ENCODE measurements at regions not wholly inside any gene's neighbourhood (a gene's known extent, or its start where the extent isn't known, plus 50 kb on each side); places are given as distances from the start of the nearest gene placed in this dataset.

DNA sequence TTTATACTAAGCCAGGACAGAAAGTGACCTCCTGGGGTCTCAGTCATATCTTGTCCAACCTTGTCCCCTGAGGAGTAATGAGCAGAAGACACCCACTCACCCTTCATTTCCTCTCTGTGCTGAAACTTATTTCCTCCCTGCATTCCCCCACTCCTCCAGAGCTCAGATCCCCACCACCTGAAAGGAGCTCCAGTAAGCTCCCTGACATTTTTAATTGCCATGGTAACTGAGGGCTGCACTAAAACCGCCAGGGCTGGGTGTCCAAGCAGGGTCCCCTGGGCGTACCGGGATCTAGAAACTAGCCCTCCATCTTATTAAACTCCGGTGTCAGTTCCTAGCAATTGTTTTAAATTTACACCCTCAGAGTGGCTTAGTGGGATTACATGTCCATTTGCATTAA lies 393.3 kb upstream of the HNRNPA3 start:
- TF ChIP-seq GATA2 (IDR thresholded peaks at IDR 0.05; ENCODE audit: low read depth, low read length) (no peak), GATA3 (IDR thresholded peaks at IDR 0.05; ENCODE audit: low read depth, low read length) (no peak)

Measured in SH-SY5Y (cell line).